LHCN-M2 (cell line): ENCODE measurements at regions not wholly inside any gene's neighbourhood (a gene's known extent, or its start where the extent isn't known, plus 50 kb on each side); places are given as distances from the start of the nearest gene placed in this dataset.

Source experiments
- DNase-seq: peaks from one replicate; pipeline ENCODE4 v3.0.0-alpha.2; 2012; ENCODE audit warnings: low read depth

DNA sequence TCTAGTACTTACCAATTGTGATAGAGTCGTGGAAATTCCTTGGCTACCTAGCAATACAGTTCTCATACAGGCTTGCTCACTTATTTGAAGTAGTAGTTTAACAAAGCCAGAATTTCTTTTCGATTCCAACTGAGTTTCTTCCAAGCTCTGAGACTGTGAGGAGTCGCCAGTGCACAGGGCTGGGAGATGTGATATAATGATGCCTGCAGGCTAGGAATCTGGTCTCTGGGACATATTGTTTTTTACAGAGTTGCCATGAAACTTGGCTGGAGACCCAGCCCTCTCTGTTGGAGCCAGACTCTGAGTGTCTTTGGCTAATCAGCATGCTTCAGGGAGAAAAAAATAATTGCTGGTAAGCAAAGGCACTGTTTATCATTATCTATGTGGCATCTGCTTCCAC lies 698.8 kb upstream of the GOT2 start:
- DNase-seq: no peak

GRCh38 chr16:59432276-59432675 lies 698.2 kb upstream of the GOT2 start:
- DNase-seq: no peak

GRCh38 chr16:59424714-59425273 lies 690.7 kb upstream of the GOT2 start:
- no peak for DNase-seq

- DNase-seq: peak; percentile 37
Measured at GRCh38 chr16:59411961-59412841, 678.1 kb upstream of the GOT2 start.

GRCh38 chr16:59410451-59410850 lies 676.3 kb upstream of the GOT2 start:
- DNase-seq: no peak

DNA sequence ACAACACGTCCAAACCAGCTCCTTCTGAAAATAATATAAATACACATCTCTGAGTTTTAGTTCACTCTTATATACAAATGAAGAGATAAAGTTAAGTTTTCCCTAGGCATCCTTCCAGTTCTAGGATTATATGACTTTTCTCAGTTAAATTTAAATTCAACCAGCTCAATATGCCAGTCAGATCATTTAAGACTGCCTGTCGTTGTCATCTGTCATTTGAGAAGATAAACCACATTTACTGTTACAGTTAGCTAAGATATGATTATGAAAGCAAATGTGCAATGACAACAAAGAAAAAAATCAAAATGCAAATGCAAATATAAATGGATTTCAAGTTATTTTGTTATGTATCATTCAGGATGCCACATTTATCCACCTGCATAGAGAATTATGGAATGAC lies 671.7 kb upstream of the GOT2 start:
- DNase-seq: no peak

DNA sequence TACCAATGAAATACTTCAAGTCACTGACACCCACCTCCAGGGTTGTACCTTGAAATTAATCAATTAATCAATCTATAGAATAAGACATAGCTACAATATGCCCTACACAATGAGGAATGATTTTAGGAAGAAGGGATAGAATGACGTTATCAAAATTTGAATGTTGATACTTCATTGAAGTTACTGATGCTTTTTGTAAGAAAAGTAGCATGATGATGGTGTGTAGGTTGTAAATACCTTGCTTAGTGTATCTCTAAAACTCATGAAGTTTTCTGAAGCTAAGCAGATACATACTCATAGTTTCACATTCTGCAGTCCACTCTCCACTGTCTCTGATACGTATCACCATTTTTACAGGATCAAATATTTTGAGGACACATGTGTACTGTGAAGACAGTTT lies 670.4 kb upstream of the GOT2 start:
- no peak for DNase-seq

DNA sequence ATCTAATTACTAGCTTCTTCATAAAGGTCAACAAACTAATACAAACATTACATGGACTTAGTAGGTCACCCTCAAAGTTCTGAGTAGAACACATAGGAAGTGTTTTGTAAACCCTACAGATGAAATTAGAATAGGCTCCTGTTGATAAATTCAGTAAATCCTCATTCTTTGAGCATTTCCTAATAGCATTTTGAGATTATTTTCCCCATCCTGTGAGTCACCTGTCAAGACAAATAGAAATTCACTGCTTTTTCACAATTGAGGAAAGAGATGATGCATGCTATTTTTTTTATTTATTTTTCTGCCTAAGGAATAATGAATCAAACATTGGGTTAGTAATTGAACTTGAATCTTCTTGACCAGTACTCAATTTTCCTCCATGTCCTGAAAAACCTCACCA lies 666.7 kb upstream of the GOT2 start:
- DNase-seq: no peak

GRCh38 chr16:59397638-59398037 lies 663.5 kb upstream of the GOT2 start:
- no peak for DNase-seq

DNA sequence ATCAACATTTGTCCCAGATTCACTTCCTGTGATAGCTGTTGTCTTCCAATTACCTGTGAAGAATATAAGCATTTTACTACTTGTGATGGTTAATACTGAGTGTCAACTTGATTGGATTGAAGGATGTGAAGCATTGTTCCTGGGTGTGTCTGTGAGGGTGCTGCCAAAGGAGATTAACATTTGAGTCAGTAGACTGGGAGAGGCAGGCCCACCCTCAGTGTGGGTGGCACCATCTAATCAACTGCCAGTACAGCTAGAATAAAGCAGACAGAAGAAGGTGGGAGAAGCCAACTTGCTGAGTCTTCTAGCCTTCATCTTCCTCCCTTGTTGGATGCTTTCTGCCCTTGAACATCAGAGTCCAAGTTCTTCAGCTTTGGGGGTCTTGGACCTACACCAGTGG lies 660.4 kb upstream of the GOT2 start:
- no peak for DNase-seq

DNA sequence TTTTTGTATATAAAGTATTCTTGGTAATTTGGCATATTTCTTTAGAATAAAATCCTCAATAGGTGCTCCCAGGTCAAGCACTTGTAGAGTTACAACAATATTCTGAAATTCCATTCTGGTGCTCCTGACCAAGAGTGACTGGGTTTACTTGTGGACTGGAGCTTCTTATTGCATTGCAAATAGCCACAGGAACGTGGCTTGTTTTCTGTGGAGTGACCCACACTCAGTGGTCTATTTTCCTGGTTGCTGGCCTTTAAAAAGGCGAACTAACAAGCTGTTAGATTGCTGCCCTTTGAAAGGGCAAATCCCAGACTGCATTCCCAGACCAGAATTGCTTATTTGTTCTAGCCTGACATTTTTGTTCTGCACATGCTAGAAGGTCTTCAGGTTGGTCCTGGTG lies 658.8 kb upstream of the GOT2 start:
- DNase-seq: no peak

DNA sequence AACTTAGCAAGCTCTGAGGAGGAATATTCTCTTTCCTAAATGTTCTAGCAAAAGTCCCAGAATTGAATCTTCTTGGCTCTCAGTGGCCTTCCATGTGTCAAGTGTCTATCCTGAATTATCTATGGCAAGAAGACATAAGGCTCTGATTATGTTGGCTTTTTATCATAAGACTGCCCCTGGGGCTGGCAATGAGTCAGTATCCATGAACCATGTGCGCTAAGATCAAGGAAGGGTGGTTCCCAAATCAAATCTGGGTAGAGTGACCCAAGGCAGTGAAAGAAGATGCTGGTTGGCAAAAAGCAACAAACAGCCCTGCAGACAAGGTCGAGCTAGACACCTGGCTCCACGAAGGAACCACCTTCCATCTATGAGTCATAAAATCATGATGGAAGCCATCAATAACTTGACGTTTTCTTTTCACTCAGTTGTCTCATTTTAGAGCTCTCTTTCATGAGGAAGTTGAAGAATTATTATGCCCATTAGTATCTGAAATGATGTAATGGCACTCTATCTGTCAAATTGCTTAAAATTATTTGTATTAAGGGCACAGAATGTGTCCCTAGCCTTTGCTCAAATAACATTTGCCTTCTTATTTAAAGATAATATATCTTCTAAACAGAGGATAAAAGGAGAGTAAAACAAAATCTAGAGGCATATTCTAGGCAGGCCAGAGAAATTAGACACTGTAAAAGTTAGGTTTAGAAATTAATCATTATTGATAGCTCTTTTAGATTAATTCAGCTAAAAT lies 657.7 kb upstream of the GOT2 start:
- no peak for DNase-seq

DNA sequence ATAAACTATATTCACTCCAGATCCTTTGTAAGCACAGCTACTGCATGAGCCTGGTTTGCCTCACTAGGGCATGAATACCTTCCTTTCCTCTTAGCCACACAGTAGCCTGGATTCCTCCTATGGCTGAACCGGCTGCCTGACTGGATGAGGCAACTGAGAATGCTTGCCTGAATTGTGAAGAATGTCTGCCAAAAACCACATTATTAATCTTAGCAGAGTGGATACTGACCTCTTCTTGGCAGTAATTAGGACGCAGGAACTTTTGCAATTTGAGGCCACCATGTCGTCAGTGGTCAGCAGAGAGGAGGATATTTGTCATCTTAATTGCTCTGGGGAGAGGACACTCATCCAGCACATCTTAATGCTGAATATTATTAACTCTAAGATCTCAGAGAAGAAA lies 651.8 kb upstream of the GOT2 start:
- peak; percentile 80 for DNase-seq

DNA sequence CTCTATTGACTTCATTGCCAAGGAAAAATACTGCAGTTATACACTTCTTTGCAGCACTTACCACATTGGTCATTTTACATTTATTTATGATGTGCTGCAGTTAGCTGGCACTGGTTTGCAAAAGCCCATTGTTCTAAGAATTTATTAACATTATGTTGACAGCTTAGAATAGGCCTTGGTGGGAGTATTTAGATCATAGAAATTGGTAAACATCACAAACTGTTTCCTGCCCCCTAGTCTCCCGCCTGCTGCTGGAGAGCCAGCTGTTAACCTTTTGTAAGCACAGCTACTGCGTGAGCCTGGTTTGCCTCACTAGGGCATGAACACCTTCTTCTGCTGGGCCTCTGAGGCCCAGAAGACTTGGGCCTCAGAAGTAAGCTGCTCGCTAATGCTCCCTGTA lies 651.4 kb upstream of the GOT2 start:
- no peak for DNase-seq

DNA sequence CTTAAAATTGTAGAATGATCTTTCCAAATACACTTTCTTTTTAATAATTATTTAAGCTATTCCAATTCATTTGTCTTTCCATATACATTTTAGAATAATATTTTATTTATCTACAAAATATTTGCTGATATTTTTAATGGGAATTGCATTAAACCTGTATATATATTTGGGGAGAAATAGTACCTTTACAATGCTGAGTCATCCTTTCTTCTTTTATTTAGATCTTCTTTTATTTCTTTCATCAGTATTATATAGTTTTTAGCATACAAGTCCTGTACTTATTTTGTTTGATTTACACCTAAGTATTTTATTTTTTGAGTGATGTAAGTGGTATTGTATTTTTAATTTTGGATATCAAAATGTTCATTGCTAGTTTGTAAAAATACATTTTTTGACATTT lies 639.5 kb upstream of the GOT2 start:
- no peak for DNase-seq

- no peak for DNase-seq
Measured at GRCh38 chr16:59370717-59371116, 636.6 kb upstream of the GOT2 start.

GRCh38 chr16:59369523-59369922 lies 635.4 kb upstream of the GOT2 start:
- DNase-seq: no peak

- no peak for DNase-seq
Measured at GRCh38 chr16:59368586-59368985, 634.5 kb upstream of the GOT2 start.

DNA sequence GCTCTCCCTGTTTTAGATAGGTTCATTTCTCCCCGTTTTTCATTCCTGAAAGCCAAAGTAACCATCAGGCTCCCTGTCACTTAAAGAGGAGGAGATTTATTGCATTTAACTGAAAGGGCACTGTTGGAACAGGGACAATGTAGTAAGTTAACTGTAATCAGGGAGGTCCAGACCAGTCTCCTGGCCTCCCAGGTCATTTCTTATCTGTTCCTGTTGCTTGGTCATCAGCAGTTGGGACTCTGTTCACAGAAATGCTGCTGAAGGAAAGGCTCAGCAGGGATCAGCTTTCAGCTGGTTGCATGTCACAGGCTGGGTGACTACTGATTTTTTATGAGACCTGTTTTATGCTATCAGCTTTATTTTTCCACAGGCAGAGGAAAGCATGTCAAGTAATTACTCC lies 622.6 kb upstream of the GOT2 start:
- no peak for DNase-seq

DNA sequence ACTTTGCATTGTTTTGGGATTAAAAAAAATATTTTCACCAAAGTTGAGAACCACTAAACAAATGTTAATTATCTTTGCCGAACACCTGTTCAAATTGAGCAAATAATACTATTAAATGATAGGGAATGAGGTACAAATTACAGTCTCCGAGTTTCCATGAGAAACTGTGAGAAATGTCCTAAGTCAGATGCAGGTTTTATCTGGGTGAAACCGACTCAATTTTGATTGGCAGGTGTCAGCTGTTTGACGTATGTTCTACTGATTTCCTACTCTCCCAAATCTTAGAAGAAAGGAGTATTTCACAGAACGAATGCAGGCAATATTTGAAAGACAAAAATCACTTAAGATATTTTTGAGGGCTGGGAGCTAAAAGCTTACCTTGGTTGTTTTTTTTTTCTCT lies 622.0 kb upstream of the GOT2 start:
- DNase-seq: no peak

DNA sequence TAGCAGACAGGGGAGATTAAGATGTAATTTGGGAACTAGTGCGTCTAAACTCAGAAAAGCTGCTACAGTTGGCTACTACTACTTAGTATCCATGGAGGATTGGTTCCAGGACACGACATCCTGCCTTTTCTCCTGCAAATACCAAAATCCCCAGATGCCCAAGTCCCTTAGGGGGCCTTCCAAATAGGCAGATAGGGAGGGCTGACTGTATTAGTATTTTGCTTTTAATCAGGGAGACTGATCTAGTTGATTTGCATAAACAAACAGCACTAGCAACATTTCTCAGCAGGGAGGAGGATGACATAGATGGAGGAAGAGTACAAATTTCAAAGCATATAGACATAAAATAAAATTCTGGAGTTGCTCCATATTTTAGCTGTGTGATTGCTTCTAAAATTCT lies 621.6 kb upstream of the GOT2 start:
- no peak for DNase-seq

DNA sequence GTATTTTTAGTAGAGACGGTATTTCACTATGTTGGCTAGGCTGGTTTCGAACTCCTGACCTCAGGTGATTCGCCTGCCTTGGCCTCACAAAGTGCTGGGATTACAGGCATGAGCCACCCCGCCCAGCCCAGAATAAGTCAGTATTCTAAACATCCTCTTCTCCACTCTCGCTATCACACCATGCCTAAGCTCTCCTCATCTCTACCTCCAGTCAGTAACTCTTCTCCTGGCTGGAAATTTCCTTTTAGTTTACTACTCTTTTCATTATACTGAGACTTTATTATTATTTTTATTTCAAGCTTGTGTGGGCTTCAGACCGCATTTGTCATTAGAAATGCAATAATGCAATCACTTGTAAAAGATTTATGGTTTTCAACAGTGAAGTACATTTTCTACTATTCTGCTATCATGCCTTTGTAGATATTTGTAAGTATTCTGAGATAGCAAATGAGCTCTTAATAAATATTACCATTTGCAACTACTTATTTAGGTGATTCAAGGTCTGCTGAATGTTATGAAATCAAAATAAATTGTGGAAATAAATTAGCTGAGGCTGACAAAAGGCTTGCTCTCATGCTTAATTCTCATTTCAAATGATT lies 617.3 kb upstream of the GOT2 start:
- DNase-seq: no peak
